K562 (cell line): ENCODE measurements at regions not wholly inside any gene's neighbourhood (a gene's known extent, or its start where the extent isn't known, plus 50 kb on each side); places are given as distances from the start of the nearest gene placed in this dataset.

Experiments used
- ARID4B ChIP-seq: sonication (generic); formaldehyde crosslinking; IDR thresholded peaks from 2 replicates; pipeline ENCODE4 v1.8.0; 2022; ENCODE audit warnings: mild to moderate bottlenecking, missing genetic modification reagents
- CBFA2T3 ChIP-seq: fragments of 450-650 bp; IDR thresholded peaks from 2 replicates; pipeline ENCODE4 v1.6.1; 2017
- EP300 ChIP-seq: IDR thresholded peaks from 2 replicates; pipeline ENCODE4 v1.6.1; 2012; ENCODE audit warnings: low read length, improper control_type of control experiment
- HDAC1 ChIP-seq, 2 experiments: fragments of 450-650 bp; IDR thresholded peaks; 2 replicates each; pipeline ENCODE4 v1.6.1; 2016 to 2017; ENCODE audit warnings: inconsistent platforms in 1 of 2, mild to moderate bottlenecking in 1 of 2, moderate library complexity in 1 of 2
- MAFK ChIP-seq: IDR thresholded peaks from 2 replicates; pipeline ENCODE4 v1.6.1; 2011; ENCODE audit warnings: low read length, improper control_type of control experiment
- TCF15 ChIP-seq: fragments of 250-450 bp; sonication (Bioruptor Pico); IDR thresholded peaks from 2 replicates; pipeline ENCODE4 v1.8.0; 2022; ENCODE audit warnings: moderate library complexity, mild to moderate bottlenecking, inconsistent platforms
- UBTF ChIP-seq, 2 experiments: IDR thresholded peaks; 2 replicates each; pipeline ENCODE4 v1.6.1; 2012; ENCODE audit warnings: improper control_type of control experiment in 2 of 2, low read depth in 2 of 2, low read length in 2 of 2, borderline replicate concordance in 1 of 2
- XRCC5 ChIP-seq: fragments of 200-400 bp; formaldehyde crosslinking; IDR thresholded peaks from 2 replicates; pipeline ENCODE4 v1.6.1; 2017; ENCODE audit warnings: low read depth, mild to moderate bottlenecking, low read length
- ZBTB8A ChIP-seq: fragments of 450-650 bp; IDR thresholded peaks from 2 replicates; pipeline ENCODE4 v1.6.1; 2018; ENCODE audit warnings: mild to moderate bottlenecking, moderate library complexity; ENCODE audit not compliant: partially characterized antibody
- ZFPM2 ChIP-seq: fragments of 250-450 bp; sonication (Bioruptor Pico); IDR thresholded peaks from 2 replicates; pipeline ENCODE4 v1.5.1; 2022; ENCODE audit warnings: mild to moderate bottlenecking
- ZNF408 ChIP-seq: fragments of 250-450 bp; sonication (Bioruptor Pico); IDR thresholded peaks from 2 replicates; pipeline ENCODE4 v1.4.0; 2020; ENCODE audit warnings: low read depth, mild to moderate bottlenecking, moderate library complexity
- TF ChIP-seq, protein P1 (sequence below): sonication (generic); formaldehyde crosslinking; IDR thresholded peaks from 2 replicates; pipeline ENCODE4 v1.8.1; 2023; ENCODE audit warnings: mild to moderate bottlenecking, missing genetic modification reagents

DNA sequence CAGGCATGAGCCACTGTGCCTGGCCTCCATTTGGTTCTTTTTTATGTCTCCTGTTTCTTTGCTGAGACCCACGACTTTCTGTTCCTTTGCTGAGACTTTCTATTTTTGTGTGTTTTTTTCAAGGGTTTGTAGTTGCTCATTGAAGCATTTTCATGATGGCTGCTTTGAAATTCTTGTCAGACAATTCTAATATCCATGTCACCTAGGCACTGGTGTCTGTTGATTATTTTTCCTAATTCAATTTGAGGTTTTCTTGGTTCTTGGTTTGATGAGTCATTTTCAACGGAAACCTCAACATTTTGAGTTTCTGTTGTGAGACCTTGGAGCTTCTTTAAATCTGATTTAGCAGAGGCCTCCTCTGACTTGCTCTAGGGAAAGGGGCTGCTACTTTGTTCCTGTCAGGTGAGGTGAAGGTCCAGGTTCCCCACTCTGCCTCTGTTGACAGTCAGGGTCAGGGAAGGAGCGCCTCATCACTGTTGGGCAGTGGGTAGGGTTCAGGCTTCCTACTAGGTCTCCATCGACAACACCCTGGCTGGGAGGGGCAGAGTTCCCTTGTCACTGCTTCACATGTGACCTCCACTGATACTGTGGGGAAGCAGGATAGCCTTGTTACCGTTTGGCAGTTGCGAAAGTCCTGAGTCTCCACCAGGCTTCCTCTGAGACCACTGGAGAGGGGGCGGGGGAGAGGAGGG is 66.1 kb upstream of the SMOX start (continued):
- TF ChIP-seq, protein P1, sequence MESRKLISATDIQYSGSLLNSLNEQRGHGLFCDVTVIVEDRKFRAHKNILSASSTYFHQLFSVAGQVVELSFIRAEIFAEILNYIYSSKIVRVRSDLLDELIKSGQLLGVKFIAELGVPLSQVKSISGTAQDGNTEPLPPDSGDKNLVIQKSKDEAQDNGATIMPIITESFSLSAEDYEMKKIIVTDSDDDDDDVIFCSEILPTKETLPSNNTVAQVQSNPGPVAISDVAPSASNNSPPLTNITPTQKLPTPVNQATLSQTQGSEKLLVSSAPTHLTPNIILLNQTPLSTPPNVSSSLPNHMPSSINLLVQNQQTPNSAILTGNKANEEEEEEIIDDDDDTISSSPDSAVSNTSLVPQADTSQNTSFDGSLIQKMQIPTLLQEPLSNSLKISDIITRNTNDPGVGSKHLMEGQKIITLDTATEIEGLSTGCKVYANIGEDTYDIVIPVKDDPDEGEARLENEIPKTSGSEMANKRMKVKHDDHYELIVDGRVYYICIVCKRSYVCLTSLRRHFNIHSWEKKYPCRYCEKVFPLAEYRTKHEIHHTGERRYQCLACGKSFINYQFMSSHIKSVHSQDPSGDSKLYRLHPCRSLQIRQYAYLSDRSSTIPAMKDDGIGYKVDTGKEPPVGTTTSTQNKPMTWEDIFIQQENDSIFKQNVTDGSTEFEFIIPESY (CRISPR knock-in tag): no peak
- TF ChIP-seq EP300 (peak; percentile 79; the same call in 1 of the 2 replicates), UBTF (IDR thresholded peaks at IDR 0.05; ENCODE audit: borderline replicate concordance in 1 of 2, low read depth in 2 of 2, low read length in 2 of 2) (peak in 1 of 2 experiments; percentile 43; a peak in 1 of 4 replicates), ZBTB8A (no peak), XRCC5 (no peak), ARID4B (CRISPR knock-in tag) (peak; percentile 52; the same call in 1 of the 2 replicates), MAFK (peak; percentile 23; the same call in 1 of the 2 replicates), ZFPM2 (CRISPR knock-in tag) (no peak), TCF15 (CRISPR knock-in tag) (no peak), CBFA2T3 (peak; percentile 71), ZNF408 (no peak), HDAC1 (IDR thresholded peaks at IDR 0.05) (0 out of 4 replicates have a peak, but pooled peaks of 1 of the 2 experiments have one; percentile 35)
